ENCODE measurements at regions not wholly inside any gene's neighbourhood (a gene's known extent, or its start where the extent isn't known, plus 50 kb on each side); places are given as distances from the start of the nearest gene placed in this dataset.
A peak's percentile ranks its signal among the peaks of the same experiment; 100 is the strongest.

- no peaks in the 10 kb centered on the region for H3K4me1 ChIP-seq (replicated peaks in 1 of 2)
- TF ChIP-seq POLR2A (IDR thresholded peaks at IDR 0.05), result no peak
- TF ChIP-seq, protein P1, sequence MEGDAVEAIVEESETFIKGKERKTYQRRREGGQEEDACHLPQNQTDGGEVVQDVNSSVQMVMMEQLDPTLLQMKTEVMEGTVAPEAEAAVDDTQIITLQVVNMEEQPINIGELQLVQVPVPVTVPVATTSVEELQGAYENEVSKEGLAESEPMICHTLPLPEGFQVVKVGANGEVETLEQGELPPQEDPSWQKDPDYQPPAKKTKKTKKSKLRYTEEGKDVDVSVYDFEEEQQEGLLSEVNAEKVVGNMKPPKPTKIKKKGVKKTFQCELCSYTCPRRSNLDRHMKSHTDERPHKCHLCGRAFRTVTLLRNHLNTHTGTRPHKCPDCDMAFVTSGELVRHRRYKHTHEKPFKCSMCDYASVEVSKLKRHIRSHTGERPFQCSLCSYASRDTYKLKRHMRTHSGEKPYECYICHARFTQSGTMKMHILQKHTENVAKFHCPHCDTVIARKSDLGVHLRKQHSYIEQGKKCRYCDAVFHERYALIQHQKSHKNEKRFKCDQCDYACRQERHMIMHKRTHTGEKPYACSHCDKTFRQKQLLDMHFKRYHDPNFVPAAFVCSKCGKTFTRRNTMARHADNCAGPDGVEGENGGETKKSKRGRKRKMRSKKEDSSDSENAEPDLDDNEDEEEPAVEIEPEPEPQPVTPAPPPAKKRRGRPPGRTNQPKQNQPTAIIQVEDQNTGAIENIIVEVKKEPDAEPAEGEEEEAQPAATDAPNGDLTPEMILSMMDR (IDR thresholded peaks at IDR 0.05), result no peak
- no peak for DNase-seq
- H3K4me3 ChIP-seq, result no peak overlapping the region
- no peaks in the 10 kb centered on the region for H3K36me3 ChIP-seq (replicated peaks in 1 of 2)
- 69 to 85% (median 77%) methylated on average over 3 of the region's 3 CpGs for WGBS, 4 donors
- intact Hi-C loops (cut with DNase I), result no loop called here
- H3K27me3 ChIP-seq, result no peaks in the 10 kb centered on the region
- H3K9me3 ChIP-seq (replicated peaks in 1 of 3), result no peaks in the 10 kb centered on the region
- H3K27ac ChIP-seq, result no peak overlapping the region
Measured at GRCh38 chr4:44931720-44932119, 205.4 kb upstream of the GNPDA2 start.

GRCh38 chr4:44928785-44929184 lies 202.4 kb upstream of the GNPDA2 start:
- DNase-seq, result no peak
- no peaks in the 10 kb centered on the region for H3K4me1 ChIP-seq (replicated peaks in 1 of 2)
- 57 to 74% (median 71%) methylated on average over 2 of the region's 2 CpGs for WGBS, 4 donors
- TF ChIP-seq, protein P1 (IDR thresholded peaks at IDR 0.05), result no peak
- no peak for TF ChIP-seq POLR2A (IDR thresholded peaks at IDR 0.05)
- H3K27me3 ChIP-seq, result no peaks in the 10 kb centered on the region
- H3K27ac ChIP-seq, result no peak overlapping the region
- H3K36me3 ChIP-seq (replicated peaks in 1 of 2), result no peaks in the 10 kb centered on the region
- no peaks in the 10 kb centered on the region for H3K9me3 ChIP-seq (replicated peaks in 1 of 3)
- no peak overlapping the region for H3K4me3 ChIP-seq
- intact Hi-C loops (cut with DNase I), result no loop called here

GRCh38 chr4:44927399-44928380 lies 201.3 kb upstream of the GNPDA2 start:
- Histone ChIP-seq H3K4me3 (no peak overlapping the region), H3K36me3 (replicated peaks in 1 of 2) (no peaks in the 10 kb centered on the region), H3K4me1 (replicated peaks in 1 of 2) (no peaks in the 10 kb centered on the region), H3K27me3 (no peaks in the 10 kb centered on the region), H3K27ac (no peak overlapping the region), H3K9me3 (replicated peaks in 1 of 3) (no peaks in the 10 kb centered on the region)
- WGBS, 4 donors, result 60 to 66% (median 61%) methylated on average over 4 of the region's 4 CpGs
- TF ChIP-seq, protein P1 (IDR thresholded peaks at IDR 0.05), result peak in 5 of 6 experiments; percentile 15 to 61 (median 47)
- TF ChIP-seq POLR2A (IDR thresholded peaks at IDR 0.05), result no peak
- DNase-seq, result no peak
- intact Hi-C loops (cut with DNase I), result no loop called here

GRCh38 chr4:44916411-44916810 lies 190.1 kb upstream of the GNPDA2 start:
- Histone ChIP-seq H3K9me3 (replicated peaks in 1 of 3) (no peaks in the 10 kb centered on the region), H3K27me3 (no peaks in the 10 kb centered on the region), H3K4me1 (replicated peaks in 1 of 2) (no peaks in the 10 kb centered on the region), H3K27ac (no peak overlapping the region), H3K4me3 (peak overlapping the region in 2 of 4 donors; percentile 3 to 54), H3K36me3 (replicated peaks in 1 of 2) (no peaks in the 10 kb centered on the region)
- DNase-seq, result no peak
- WGBS, 4 donors, result 10 to 23% (median 21%) methylated on average over 3 of the region's 3 CpGs
- intact Hi-C loops (cut with DNase I), result no loop called here
- TF ChIP-seq, protein P1 (IDR thresholded peaks at IDR 0.05), result no peak
- TF ChIP-seq POLR2A (IDR thresholded peaks at IDR 0.05), result no peak
